ENCODE measurements at regions not wholly inside any gene's neighbourhood (a gene's known extent, or its start where the extent isn't known, plus 50 kb on each side); places are given as distances from the start of the nearest gene placed in this dataset.

DNA sequence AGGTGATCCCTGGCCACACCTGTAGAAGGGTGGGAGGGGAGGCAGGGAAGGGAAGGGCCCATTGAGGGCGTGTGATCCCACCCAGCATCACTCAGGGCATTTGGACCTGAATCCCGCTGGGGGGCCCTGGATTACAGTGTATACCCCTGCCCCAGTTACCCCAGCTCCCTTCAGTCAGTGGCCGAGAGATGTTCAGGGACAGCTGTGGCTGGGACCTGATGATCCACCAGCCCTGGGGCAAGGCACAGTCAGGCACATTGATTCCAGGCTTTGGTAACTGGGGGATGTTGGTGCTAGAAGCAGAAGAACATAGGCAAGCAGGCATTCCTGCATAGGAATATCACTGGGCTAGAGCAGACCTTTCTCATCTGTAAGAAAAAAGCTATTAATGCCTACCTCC is 170.3 kb downstream of the FOXL1 start:
- intact Hi-C loops (cut with DNase I): no loop called here
- no peak for ATAC-seq
- no peak overlapping the region for H3K27ac ChIP-seq
- H3K27me3 ChIP-seq: no peaks in the 10 kb centered on the region
- H3K9me3 ChIP-seq: no peaks in the 10 kb centered on the region
- H3K4me3 ChIP-seq: no peak overlapping the region
- no peak for TF ChIP-seq CTCF (IDR thresholded peaks at IDR 0.05)
- no peaks in the 10 kb centered on the region for H3K4me1 ChIP-seq
- DNase-seq: no peak
- no peaks in the 10 kb centered on the region for H3K36me3 ChIP-seq

- Histone ChIP-seq H3K4me3 (no peak overlapping the region), H3K36me3 (no peaks in the 10 kb centered on the region), H3K9me3 (no peaks in the 10 kb centered on the region), H3K4me1 (no peaks in the 10 kb centered on the region), H3K27ac (no peak overlapping the region), H3K27me3 (no peaks in the 10 kb centered on the region)
- no peak for ATAC-seq
- no peak for TF ChIP-seq CTCF (IDR thresholded peaks at IDR 0.05)
- intact Hi-C loops (cut with DNase I): no loop called here
- no peak for DNase-seq
Measured at GRCh38 chr16:86751076-86752030, 173.0 kb downstream of the FOXL1 start.

DNA sequence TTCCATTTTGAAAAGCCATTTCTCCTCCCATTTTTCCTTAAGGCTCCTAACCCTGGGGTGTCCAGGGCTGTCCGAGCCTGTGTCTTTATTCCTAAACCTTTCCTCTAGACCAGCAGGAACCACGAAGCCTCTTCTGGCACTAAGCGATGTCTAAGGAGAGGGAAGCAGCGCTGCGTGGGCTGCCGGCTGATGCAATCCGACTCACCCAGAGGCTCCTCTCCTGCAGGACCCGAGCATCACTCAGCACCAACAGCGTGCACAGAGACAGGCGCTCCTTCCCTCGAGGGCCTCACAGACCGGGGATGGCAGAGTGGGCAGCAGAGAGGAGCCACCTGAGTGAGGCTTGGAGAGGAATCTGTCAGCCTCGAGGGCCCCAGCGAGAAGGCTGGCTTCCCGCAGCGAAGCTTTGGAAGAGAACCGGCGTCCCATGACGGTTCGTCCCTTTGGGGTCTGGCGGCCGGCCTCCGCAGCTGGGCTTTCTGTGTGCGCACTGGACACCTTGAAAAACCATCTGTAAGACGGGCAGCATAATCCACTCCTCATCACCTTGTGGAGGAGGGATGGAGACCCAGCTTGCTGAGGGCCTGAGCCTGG is 174.3 kb downstream of the FOXL1 start:
- no peak for TF ChIP-seq CTCF (IDR thresholded peaks at IDR 0.05)
- intact Hi-C loops (cut with DNase I): no loop called here
- DNase-seq: no peak

GRCh38 chr16:86753399-86753798 is 175.1 kb downstream of the FOXL1 start:
- Histone ChIP-seq H3K4me1 (no peaks in the 10 kb centered on the region), H3K27me3 (peaks cover 4% of the 10 kb centered on the region), H3K9me3 (no peaks in the 10 kb centered on the region), H3K36me3 (no peaks in the 10 kb centered on the region), H3K27ac (no peak overlapping the region), H3K4me3 (no peak overlapping the region)
- intact Hi-C loops (cut with DNase I): no loop called here
- TF ChIP-seq CTCF (IDR thresholded peaks at IDR 0.05): no peak
- DNase-seq (no peak), ATAC-seq (no peak)

More for the DNA sequence above, 174.3 kb downstream of the FOXL1 start:
- Histone ChIP-seq H3K36me3 (no peaks in the 10 kb centered on the region), H3K4me1 (no peaks in the 10 kb centered on the region), H3K9me3 (no peaks in the 10 kb centered on the region), H3K27me3 (no peaks in the 10 kb centered on the region), H3K4me3 (no peak overlapping the region), H3K27ac (no peak overlapping the region)
- no peak for ATAC-seq

DNA sequence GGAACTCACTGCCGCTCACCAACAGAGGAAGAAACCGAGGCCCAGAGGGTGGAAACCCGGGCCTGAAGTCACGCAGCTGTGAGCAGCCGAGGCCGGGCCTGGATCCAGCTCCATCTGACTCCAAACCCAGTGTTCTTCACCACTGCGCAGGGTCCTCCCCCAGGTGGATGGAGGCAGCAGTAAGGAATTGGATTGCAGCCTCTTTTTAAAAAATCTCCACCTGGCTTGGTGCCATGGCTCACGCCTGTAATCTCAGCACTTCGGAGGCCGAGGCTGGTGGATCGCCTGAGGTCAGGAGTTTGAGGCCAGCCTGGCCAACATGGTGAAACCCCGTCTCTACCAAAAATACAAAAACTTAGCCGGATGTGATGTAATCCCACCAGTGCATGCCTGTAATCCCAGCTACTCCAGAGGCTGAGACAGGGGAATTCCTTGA is 177.2 kb downstream of the FOXL1 start:
- Histone ChIP-seq H3K4me3 (no peak overlapping the region), H3K4me1 (no peaks in the 10 kb centered on the region), H3K9me3 (no peaks in the 10 kb centered on the region), H3K27me3 (peaks cover 19% of the 10 kb centered on the region), H3K27ac (no peak overlapping the region), H3K36me3 (no peaks in the 10 kb centered on the region)
- no peak for ATAC-seq
- TF ChIP-seq CTCF (IDR thresholded peaks at IDR 0.05): no peak
- DNase-seq: no peak
- intact Hi-C loops (cut with DNase I): no loop called here

Measured in upper lobe of right lung (tissue), 1 donor.